Left lung (tissue), 4 donors: ENCODE measurements at regions not wholly inside any gene's neighbourhood (a gene's known extent, or its start where the extent isn't known, plus 50 kb on each side); places are given as distances from the start of the nearest gene placed in this dataset.

Source experiments
- ATAC-seq: fragments of 200-7000 bp; cut with Tn5 transposase; one replicate; pipeline ENCODE4 v1.9.1; 2020; ENCODE audit warnings: moderate library complexity
- DNase-seq, 4 donors: peaks; one replicate each; pipeline ENCODE4 v3.0.0-alpha.2; 2013 to 2020
- H3K27ac ChIP-seq, 2 donors: fragments of 200-600 bp; sonication (generic) in 1 of 2; one replicate each; pipeline versions ENCODE4 v1.5.0 to v1.8.0; 2020 to 2021
- H3K27me3 ChIP-seq, 2 donors: fragments of 200-600 bp; sonication (generic) in 1 of 2; one replicate each; pipeline versions ENCODE4 v1.5.0 to v1.8.0; 2020 to 2021
- H3K36me3 ChIP-seq, 2 donors: fragments of 200-600 bp; sonication (generic) in 1 of 2; one replicate each; pipeline versions ENCODE4 v1.5.0 to v1.8.0; 2020 to 2021
- H3K4me1 ChIP-seq, 2 donors: fragments of 200-600 bp; one replicate each; pipeline ENCODE4 v1.8.0; 2021
- H3K4me3 ChIP-seq, 2 donors: fragments of 200-600 bp; sonication (generic) in 1 of 2; one replicate each; pipeline versions ENCODE4 v1.5.0 to v1.8.0; 2020 to 2021; ENCODE audit warnings: mild to moderate bottlenecking in 1 of 2
- H3K9me3 ChIP-seq, 2 donors: fragments of 200-600 bp; sonication (generic) in 1 of 2; one replicate each; pipeline versions ENCODE4 v1.5.0 to v1.8.0; 2020 to 2021
- CTCF ChIP-seq, 2 donors: fragments of 200-600 bp; sonication (generic) in 1 of 2; IDR thresholded peaks; one replicate each; pipeline versions ENCODE4 v1.5.0 to v1.8.0; 2021; ENCODE audit warnings: antibody characterized with exemption in 2 of 2
- intact Hi-C, 2 donors: fragments of 100-400 bp; cut with DNase I; formaldehyde crosslinking; loops; one replicate each; pipeline versions ENCODE4 v1.11.2 to v1.14.2; 2022
- donor health status: DM: no; HTN: yes; CAD: no.
- donor health status: DM: no; HTN: no; CAD: no.

GRCh38 chr2:8322634-8323033 lies 359.2 kb upstream of the ID2 start:
- no peaks in the 10 kb centered on the region for H3K9me3 ChIP-seq
- intact Hi-C loops, result no loop called here
- no peaks in the 10 kb centered on the region for H3K36me3 ChIP-seq
- no peak for TF ChIP-seq CTCF (IDR thresholded peaks at IDR 0.05)
- DNase-seq (no peak), ATAC-seq (no peak)
- no peaks in the 10 kb centered on the region for H3K27me3 ChIP-seq
- H3K27ac ChIP-seq, result no peak overlapping the region
- no peak overlapping the region for H3K4me3 ChIP-seq
- H3K4me1 ChIP-seq, result no peaks in the 10 kb centered on the region

- peaks cover 0 to 11% of the 10 kb centered on the region in 2 donors for H3K4me1 ChIP-seq
- ATAC-seq (no peak), DNase-seq (peak in 2 of 4 donors; percentile 46 to 63)
- H3K4me3 ChIP-seq, result no peak overlapping the region
- no peaks in the 10 kb centered on the region for H3K36me3 ChIP-seq
- no peak overlapping the region for H3K27ac ChIP-seq
- no peaks in the 10 kb centered on the region for H3K9me3 ChIP-seq
- no peak for TF ChIP-seq CTCF (IDR thresholded peaks at IDR 0.05)
- H3K27me3 ChIP-seq, result no peaks in the 10 kb centered on the region
- intact Hi-C loops, result no loop called here
Observed at GRCh38 chr2:8324164-8324856, 357.5 kb upstream of the ID2 start.

- ATAC-seq (no peak), DNase-seq (peak in 1 of 4 donors; percentile 39)
- Histone ChIP-seq H3K4me1 (peaks cover 0 to 11% of the 10 kb centered on the region in 2 donors), H3K36me3 (no peaks in the 10 kb centered on the region), H3K9me3 (no peaks in the 10 kb centered on the region), H3K4me3 (no peak overlapping the region), H3K27ac (no peak overlapping the region), H3K27me3 (no peaks in the 10 kb centered on the region)
- no peak for TF ChIP-seq CTCF (IDR thresholded peaks at IDR 0.05)
- intact Hi-C loops, result no loop called here
Observed at GRCh38 chr2:8324901-8325300, 357.0 kb upstream of the ID2 start.

GRCh38 chr2:8327371-8328100 lies 354.3 kb upstream of the ID2 start:
- H3K27me3 ChIP-seq, result no peaks in the 10 kb centered on the region
- H3K9me3 ChIP-seq, result no peaks in the 10 kb centered on the region
- H3K27ac ChIP-seq, result no peak overlapping the region
- intact Hi-C loops, result no loop called here
- ATAC-seq, result no peak
- DNase-seq, result no peak
- H3K36me3 ChIP-seq, result no peaks in the 10 kb centered on the region
- no peak for TF ChIP-seq CTCF (IDR thresholded peaks at IDR 0.05)
- H3K4me3 ChIP-seq, result no peak overlapping the region
- H3K4me1 ChIP-seq, result peaks cover 0 to 11% of the 10 kb centered on the region in 2 donors

- Histone ChIP-seq H3K4me3 (no peak overlapping the region), H3K9me3 (no peaks in the 10 kb centered on the region), H3K36me3 (no peaks in the 10 kb centered on the region), H3K4me1 (peaks cover 0 to 11% of the 10 kb centered on the region in 2 donors), H3K27me3 (no peaks in the 10 kb centered on the region), H3K27ac (no peak overlapping the region)
- no peak for TF ChIP-seq CTCF (IDR thresholded peaks at IDR 0.05)
- intact Hi-C loops, result no loop called here
- ATAC-seq, result peak; percentile 61
- DNase-seq, result peak in 1 of 4 donors; percentile 67
Observed at GRCh38 chr2:8328217-8328616, 353.6 kb upstream of the ID2 start.
